ENCODE measurements at regions not wholly inside any gene's neighbourhood (a gene's known extent, or its start where the extent isn't known, plus 50 kb on each side); places are given as distances from the start of the nearest gene placed in this dataset.
"Not testable (repeated sequence)": the region's sequence is repeated elsewhere in the genome, so short reads cannot be mapped to it uniquely, and the experiment has no call there.

DNA sequence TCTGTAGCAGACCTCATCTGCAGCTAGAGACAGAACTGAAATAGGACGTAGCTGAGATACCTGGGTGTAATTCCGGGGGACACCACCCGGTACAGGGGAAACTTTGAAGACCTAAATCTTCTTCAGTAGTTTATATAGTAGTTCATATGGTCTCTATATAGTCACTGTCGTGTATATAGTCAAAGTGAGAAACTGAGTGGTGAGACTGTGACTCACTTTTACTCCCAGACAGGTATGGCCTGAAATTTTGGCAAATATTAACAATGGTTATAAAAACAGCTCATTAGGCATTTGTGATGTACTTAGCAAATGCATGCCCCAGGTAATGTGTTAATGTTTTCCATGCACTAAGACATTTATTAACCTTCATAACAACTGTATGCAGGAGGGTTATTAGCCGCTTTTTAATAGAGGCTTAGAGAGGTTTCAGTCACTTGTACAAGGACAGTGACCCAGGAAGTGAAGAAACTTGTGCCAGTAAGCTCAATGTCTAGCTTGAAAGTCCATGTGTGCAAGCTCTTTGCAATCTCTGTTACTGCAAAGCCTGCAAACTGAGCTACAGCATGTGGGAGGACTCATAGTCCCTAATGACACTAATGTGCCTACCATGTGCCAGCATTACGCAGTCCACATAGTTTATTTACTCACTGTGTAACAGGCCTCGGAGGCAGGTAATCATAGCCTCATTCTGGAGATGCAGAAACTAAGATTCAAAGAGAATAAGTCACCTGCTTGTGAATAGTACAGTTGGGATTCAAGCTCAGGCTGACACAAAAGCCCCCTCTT is 165.4 kb upstream of the CHD6 start:
- no peak for DNase-seq

DNA sequence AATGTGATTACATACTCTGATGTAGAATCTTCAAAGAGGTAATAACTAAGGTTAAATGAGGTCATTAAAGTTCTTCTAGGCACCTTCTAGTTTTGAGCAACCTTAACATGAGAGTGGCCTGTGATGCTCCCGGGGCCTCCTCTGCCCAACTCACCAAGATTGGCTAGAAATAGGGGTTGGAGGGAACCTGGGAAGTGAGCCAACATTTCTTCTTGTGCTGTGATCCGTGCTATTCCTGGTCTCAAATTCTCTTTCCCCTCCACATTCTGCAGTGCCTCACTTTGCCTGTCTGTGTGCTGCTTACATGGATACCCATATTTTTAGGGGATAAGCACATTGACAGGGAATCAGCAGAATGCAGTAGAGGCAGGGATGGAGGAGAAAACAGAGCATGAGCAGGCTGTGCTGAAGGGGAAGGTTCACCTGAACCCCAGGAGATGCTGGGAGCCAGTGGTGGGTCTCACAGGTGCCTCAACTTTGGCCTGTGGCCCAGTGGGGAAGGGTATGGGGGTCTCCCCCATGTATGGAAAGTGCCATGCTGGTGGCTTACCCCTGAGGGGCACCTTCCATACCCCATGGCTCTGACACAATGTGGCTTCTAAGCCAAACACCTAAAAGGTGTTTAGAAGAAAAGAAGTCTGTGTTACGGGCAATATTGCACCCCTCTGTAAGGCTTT is 164.7 kb upstream of the CHD6 start:
- no peak for DNase-seq

DNA sequence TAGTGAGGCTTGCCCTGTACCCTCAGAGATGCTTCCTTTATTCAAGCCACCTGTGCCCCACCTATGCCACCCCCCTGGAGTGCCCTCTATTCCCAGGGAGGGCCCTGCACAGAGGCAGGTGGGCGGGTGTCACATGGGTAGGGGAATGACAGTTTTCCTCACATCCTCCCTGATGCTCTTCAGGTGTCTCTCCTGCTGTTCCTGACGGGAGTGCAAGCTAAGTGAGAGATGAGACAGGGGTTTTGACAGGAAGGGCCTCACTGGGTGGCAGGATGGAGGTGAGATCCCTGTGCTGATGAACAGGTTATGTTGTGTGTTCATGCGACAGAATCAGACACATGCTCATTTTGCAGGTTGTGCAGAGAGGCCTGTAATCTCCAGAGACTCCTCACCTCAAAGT is 164.1 kb upstream of the CHD6 start:
- DNase-seq = no peak

DNA sequence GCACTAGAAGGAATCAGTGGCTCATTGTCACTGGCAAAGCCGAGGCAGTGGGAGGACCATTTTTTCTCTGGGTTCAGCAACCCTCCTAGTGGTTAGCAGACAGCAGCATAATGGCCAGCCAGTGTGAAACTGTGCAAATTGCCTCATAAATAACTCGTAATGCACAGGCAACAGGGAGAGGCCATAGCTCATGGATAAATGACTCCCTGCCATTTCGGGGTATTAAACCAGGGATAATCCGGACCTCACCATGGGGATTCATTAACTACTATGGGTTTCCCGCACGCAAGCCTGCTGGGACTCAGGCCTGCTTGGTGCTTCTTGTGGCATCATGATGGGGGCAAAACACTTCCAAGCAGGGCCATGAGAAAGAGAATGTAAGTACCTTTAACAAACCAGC is 158.2 kb upstream of the CHD6 start:
- no peak for DNase-seq

DNA sequence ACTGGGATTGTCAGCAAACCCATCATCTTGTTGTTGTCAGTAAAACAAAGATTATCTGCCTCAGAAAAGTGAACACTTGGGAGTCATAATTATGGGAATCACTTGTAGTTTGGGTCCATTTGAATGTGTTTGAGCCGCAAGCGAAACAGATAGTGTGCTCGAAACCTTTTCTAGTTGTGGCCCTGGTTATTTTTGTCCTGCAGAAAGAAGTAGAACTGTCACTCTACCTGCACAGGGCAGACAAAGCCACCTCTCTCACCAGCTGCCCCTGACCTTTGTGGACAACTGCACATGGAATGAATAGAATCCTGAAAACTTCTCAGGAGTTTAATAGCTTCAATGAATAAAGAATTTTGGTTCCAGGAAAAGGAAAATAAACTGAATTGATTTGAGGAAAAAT is 156.1 kb upstream of the CHD6 start:
- no peak for DNase-seq

DNA sequence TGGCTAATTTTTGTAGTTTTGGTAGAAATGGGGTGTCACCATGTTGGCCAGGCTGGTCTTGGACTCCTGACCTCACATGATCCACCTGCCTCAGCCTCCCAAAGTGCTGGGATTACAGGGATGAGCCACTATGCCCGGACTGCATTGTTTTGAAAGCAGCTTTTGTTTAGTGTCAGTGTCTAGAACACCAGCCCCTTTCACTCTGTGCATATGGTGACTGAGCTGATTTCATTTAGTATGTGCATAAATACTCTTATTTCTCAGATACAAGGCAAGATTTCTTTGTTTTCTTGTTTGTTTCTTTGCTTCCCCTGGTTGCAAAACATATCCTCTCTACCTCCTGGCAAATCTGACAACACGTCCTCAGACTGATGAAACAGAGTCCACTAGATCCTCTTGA is 152.8 kb upstream of the CHD6 start:
- no peak for DNase-seq

DNA sequence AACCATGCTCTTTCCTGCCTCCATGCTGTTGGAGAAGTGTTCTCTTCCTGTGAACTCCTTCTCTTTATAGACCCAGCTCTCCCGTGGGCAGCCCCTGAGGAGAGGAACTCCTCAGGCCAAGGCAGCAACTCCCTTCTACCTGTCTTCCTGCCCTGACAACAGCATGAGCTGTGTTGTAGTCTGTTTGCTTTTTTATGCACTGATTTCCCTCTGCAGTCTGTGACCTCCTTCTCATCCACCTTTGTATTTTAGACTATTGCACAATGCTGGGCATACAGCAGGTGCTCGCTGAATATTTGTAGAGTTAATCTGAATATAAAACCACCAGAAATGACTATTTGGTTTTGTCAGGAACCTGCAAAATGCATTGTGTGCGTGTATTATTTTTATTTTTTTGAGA is 152.2 kb upstream of the CHD6 start:
- no peak for DNase-seq

DNA sequence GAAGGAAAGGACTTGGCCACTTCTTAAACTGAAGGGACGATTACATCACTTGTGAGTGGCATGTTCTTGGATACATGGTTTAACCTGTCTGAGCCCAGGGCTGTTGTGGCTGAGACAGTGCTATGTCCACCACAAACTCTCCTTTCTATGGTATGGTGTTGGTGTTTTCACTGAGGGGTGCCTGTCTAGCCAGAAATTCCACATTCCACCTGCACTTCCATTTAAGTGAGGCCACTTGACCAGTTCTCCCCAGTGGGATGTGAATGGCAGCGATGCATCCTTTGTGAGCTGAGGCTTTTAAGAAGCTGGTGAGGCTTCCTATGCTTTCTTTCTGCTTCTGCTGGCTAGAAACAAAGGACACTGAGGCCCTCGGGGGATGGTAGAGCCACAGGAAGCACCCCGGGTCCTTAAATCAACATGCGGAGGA is 151.4 kb upstream of the CHD6 start:
- no peak for DNase-seq

DNA sequence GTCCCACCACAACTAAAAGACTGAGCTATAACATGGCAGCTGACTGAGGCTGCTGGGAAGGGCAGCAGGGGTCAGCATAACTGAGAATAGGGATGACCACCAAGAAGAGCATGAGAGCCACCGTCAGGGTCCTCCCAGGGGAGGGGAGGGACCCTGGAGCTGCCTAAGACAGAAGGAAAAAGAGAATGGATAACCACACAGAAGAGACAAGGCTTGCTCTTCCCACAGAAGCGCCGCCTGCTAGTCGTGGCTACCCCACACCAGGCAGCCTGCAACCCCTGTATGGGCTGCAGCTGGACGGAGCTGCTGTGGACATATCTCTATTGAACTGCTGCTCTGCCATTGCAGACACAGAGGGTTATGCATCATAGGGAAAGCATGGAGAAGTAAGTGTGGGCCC is 132.0 kb upstream of the CHD6 start:
- no peak for DNase-seq

DNA sequence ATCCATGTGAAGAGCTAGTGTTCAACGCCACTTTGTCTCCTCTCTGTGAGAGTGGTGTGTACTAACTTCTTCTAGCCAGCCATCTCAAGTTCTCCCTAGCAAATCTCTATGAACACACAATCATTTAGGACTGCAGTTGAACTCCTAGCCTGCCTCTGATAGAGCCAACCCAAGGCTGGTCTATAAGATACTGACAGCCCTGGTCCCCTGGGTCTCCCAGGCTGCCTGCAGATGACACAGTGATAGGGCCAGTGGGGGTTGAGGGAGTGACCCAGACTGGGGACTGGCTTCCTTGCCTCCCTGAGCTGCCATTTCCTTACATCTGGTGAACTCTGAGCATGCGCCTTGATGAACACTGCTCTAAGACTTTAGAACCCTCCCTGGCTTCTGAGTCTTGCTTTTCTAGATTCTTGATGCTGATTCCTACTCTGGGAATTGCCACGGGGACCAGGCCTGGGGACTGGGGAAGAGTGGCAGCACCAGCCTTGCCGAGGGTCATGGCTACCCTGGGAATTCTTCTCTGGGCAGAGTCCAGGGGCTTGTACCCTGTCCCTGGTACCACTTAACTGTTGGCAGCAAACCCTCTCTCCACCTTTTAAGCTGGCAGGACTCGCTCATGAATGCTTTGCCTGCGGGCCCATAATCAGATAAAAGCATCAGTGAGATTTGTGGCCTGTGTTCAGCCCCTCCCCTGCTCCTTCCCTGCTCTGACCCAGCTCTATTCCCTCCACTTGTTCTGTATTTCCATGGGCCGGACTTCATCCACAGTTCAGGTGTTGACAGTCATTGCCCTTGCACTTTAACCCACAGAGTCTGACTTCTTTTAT is 130.8 kb upstream of the CHD6 start:
- no peak for DNase-seq

DNA sequence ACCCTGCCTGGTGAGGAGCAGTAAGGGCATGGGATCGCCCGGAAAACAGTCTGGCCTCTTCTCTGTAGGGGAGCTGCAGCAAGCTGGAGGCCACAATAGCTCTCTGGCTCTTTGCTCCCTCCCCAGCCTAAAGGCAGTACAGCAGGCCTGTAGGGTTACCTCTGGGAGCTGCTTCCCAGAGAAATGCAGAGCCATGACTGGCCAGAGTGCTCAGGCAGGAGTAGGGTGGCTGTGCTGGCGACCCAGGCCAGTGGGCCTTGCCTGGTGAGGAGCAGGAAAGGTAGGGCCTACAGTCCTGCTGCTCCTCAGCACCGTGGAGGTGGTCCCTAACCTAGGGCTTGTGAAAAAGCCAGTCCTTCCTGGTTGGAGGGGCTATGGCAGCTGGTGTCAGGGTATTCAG is 129.9 kb upstream of the CHD6 start:
- DNase-seq = no peak

DNA sequence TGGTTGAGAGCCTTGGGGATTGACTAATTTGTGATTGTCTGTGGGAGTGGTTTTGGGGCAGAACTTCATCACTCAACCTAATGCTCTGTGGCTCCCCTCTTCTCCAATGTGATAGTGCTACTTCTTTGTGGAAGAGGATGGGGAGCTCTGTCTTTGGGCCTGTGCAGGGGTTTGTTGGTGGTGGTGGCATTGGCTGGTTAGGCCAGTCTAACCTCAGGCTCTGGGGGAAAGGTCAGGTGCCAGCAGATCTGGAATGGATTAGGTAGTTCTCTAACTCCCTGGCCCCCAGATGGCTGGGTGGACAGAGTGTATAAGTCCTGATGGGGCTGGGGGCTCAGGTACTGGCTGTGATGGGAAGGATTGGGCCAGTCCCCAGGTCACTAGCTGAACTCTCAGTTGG is 129.0 kb upstream of the CHD6 start:
- DNase-seq = no peak

DNA sequence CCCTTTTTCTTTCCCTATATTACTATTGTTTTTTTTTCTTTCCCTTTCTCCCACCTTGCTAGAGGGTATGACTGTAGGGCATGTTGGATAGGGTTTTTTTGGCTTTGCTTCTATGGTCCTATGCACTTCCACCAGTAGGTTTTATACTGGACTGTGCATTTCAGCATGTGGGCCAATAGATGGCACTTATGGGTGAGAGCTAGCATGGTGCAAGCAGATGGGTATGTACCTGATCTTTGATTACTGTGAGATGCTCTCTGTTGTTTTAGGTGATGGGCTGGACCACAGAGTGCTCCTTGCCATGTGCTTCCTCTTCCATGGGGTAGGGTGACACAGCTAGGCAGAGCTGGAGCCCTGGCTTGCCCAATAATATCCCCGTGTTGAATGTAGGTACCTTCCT is 128.5 kb upstream of the CHD6 start:
- DNase-seq = no peak

DNA sequence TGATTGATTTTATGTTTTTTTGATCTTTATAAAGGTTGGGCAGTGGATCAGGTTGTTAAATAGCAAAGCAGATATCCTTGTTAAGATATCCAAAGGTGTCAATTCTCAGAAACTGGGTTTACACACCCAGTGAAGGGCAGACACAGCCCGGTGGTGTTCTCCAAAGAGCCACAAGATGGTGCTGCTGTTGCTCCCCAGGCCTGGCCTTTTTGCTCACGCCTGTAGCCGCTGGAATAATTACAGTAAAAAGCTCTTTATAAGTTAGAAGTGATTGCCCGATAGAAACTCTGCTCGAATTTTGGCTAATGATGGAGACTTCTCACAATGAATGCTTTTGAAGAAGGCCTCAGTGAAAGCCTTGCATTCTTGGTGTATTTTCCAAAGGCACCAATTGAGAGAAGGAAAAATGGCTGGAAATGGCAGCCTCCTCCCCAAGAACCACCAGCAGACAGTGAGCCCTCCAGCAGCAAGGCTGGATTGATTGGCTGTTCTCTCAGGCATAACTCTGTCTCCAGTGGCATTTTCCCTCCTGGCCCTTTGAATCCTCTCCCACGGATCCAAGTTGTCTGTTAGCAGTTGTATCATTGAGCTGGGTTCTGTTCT is 120.5 kb upstream of the CHD6 start:
- DNase-seq = peak; percentile 29

DNA sequence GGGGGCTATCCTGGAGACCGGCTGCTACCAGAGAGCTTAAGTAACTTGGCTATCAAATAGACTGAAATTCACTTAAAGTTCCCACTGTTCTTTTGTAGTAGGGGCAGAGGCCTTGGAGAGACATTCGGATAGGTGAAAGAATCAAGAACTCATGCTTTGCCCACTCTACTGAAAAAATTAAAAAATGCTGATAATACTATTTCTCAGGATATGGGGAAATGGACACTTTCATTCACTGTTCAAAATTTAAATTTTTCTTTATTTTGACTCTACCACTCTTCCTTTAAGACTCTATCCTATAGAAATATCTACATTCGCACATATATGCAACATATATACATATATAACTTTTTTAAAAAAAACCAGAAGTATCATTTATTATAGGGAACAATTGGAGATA is 117.8 kb upstream of the CHD6 start:
- DNase-seq = no peak

DNA sequence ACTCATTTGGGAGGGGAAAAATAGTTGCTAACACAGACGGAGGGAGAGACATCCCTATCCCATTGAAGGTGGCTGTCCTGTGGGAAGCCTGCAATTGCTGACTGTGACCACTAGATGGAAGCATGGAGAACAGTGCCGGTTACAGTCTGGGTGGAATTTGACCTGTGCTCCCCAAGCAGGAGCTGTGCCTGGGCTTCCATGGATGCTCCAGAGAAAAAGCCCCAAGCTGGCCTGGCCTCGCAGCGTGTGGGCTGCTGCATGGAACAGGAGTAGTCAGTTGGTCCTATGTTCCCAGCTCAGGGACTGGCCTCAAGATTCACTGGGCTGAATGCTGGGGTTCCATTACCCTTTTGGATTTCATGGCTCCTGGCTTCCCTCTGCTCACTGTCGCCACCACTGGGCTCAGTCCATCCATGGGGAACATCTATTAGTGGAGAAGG is 116.3 kb upstream of the CHD6 start:
- peak; percentile 23 for DNase-seq

DNA sequence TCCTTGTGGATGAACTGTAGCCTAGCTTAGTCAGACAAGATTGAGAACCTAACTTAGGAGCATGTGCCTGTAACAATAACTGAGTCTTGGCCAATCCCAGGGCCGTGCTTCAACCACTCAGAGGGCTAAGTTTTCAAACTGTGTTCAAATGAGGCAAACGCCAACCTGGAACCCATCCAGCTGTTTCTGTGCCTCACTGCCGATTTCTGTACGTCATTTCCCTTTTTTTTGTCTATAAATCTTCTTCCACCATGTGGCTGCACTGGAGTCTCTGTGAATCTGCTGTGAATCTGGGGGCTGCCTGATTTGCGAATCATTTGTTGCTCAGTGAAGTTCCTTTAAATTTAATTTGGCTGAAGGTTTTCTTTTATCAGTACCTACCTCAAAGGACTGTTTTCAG is 115.0 kb upstream of the CHD6 start:
- DNase-seq = no peak

DNA sequence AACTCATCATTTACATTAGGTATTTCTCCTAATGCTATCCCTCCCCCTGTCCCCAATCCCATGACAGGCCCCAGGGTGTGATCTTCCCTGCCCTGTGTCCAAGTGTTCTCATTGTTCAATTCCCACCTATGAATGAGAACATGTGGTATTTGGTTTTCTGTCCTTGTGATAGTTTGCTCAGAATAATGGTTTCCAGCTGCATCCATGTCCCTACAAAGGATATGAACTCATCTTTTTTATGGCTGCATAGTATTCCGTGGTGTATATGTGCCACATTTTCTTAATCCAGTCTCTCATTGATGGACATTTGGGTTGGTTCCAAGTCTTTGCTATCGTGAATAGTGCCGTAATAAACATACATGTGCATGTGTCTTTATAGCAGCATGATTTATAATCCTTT is 113.0 kb upstream of the CHD6 start:
- not testable (repeated sequence) for DNase-seq

DNA sequence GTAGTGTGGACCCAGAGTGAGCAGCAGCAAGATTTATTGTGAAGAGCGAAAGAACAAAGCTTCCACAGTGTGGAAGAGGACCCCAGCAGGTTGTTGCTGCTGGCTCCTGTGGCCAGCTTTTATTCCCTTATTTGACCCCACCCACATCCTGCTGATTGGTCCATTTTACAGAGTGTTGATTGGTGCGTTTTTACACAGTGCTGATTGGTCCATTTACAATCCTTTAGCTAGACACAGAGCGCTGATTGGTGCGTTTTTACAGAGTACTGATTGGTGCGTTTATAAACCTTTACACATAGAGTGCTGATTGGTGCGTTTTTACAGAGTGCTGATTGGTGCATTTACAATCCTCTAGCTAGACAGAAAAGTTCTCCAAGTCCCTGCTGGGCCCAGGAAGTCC is 109.5 kb upstream of the CHD6 start:
- DNase-seq = not testable (repeated sequence)

DNA sequence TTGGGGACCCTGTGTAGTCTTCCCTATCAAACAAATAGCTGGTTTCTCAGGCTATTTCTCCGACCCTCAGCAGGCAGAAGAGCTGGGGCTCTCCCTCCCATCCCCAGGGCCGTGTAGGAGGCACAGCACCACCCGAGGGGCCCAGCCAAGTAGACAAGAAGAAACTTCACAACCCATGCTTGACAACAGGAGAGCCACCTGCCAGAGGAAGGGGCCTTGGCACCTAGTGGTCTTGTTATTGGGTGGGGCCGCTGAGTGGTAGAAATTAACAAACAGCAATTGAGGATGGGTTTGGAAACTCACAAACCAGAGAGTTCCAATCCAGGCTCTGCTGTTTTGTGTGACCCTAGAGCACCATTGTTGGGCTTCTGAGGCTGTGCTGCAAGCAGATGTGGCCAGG is 108.5 kb upstream of the CHD6 start:
- DNase-seq = no peak

DNA sequence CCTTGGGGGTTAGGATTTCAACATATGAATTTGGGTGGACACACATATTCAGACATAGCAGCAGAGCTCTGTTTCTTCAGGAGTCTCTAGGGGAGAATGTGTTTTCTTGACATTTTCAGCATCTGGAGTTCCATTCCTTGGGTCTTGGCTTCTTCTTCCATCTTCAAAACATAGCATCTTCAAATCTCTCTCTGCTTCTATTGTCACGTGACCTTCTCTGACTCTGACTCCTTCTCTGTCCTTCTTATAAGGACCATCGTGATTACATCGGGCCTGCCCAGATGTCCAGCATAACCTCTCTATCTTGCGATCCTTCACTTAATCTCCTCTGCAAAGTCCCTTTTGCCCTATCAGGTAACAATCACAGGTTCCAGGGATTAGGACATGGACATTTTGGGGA is 101.0 kb upstream of the CHD6 start:
- no peak for DNase-seq

DNA sequence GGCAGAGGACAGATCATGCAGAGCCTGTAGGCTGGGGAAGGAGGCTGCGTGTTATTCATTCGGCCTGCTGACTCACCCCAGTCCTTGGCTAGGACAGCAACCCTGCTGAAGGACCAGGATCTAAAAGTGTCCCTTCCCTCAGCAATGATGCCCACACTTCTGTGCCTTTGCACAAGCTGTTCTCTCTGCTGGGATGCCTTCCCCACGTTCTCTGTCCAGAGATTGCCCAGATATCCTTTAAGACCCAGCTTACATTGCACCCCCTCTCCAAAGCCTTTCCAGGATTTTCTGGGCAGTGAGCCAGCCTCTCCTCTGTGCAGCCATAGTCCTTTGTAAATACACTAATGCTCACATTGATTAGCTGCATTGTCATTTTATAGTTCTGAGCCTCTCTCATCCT is 99.3 kb upstream of the CHD6 start:
- DNase-seq = no peak

DNA sequence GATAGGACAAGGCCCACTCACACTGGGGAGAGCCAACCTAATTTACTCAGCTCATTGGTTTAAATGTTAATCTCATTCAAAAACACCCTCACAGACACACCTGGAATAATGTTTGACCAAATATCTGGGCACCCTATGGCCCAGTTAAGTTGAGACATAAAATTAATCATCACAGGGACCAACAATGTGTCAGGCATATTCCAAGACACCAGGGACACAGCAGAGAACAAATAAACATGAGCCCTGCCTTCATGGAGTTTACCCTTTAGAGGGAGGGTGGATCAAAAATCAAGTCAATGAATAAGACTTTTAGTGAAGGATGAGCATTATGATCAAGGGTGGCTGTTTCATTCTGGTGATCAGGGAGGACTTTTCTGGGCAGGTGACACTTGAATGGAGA is 98.7 kb upstream of the CHD6 start:
- no peak for DNase-seq

DNA sequence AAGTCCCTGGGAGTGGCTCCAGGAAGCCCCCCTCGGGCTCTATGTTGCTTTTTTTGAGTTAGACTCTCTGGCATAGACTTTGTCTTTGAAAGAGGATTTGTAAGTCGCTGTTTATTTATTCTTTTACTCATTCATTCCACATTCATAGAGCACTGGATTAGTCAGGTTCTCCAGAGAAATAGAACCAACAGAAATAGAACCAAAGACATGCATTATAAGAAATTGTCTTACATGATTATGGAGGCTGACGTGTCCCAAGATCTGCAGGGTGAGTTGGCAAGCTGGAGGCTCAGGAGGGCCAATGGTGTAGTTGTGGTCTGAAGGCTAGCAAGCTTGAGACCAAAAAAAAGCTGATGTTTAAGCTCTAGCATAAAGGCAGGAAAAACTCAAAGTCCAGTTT is 98.3 kb upstream of the CHD6 start:
- DNase-seq = no peak

All from activated naive CD4-positive, alpha-beta T cell treated with anti-CD3 and anti-CD28 coated beads, Interleukin-2, amount 50 U/mL, for 16 hours (primary cell).